CD14-positive monocyte (primary cell): ENCODE measurements at regions not wholly inside any gene's neighbourhood (a gene's known extent, or its start where the extent isn't known, plus 50 kb on each side); places are given as distances from the start of the nearest gene placed in this dataset.

ENCODE experiments used
- DNase-seq, 3 donors: peaks; one replicate each; pipeline ENCODE4 v3.0.0-alpha.2; 2011 to 2022
- H2AFZ ChIP-seq: 2 replicates; pipeline ENCODE4 v1.6.0; 2012; ENCODE audit warnings: mild to moderate bottlenecking, low read depth, low read length, inconsistent platforms; ENCODE audit not compliant: insufficient read depth, poor library complexity, severe bottlenecking
- H3K27ac ChIP-seq, 2 donors: 1 replicate in 1 of 2; 2 replicates in 1 of 2; pipeline ENCODE4 v1.5.1; 2012 to 2013; ENCODE audit warnings: low read length in 2 of 2, control low read depth in 1 of 2, inconsistent platforms in 1 of 2, low read depth in 1 of 2, mild to moderate bottlenecking in 1 of 2
- H3K27me3 ChIP-seq, 2 donors: one replicate each; pipeline versions ENCODE4 v1.6.0 to v1.6.1; 2011 to 2013; ENCODE audit warnings: low read length in 2 of 2; ENCODE audit not compliant: control insufficient read depth in 2 of 2, insufficient read depth in 2 of 2
- H3K36me3 ChIP-seq, 2 donors: replicated peaks in 1 of 2; 1 replicate in 1 of 2; 2 replicates in 1 of 2; pipeline versions ENCODE4 v1.5.1 to v1.6.1; 2012 to 2013; ENCODE audit warnings: low read length in 2 of 2, control low read depth in 1 of 2, inconsistent platforms in 1 of 2, mild to moderate bottlenecking in 1 of 2; ENCODE audit not compliant: insufficient read depth in 2 of 2, control insufficient read depth in 1 of 2
- H3K4me1 ChIP-seq, 2 donors: 1 replicate in 1 of 2; 2 replicates in 1 of 2; pipeline versions ENCODE4 v1.5.1 to v1.6.1; 2012 to 2013; ENCODE audit warnings: low read length in 2 of 2, control low read depth in 1 of 2, inconsistent platforms in 1 of 2, mild to moderate bottlenecking in 1 of 2, moderate library complexity in 1 of 2; ENCODE audit not compliant: insufficient read depth in 2 of 2, control insufficient read depth in 1 of 2
- H3K4me2 ChIP-seq: replicated peaks from 2 replicates; pipeline ENCODE3; 2012; ENCODE audit warnings: low read length, moderate library complexity, mild to moderate bottlenecking; ENCODE audit not compliant: poor library complexity, severe bottlenecking; ENCODE audit errors: extremely low read depth
- H3K4me3 ChIP-seq, 3 experiments: fragments of 200-600 bp in 1 of 3; sonication (generic) in 1 of 3; replicated peaks in 1 of 3; 1 replicate in 2 of 3; 2 replicates in 1 of 3; pipeline ENCODE4 v1.5.1; 2011 to 2013; ENCODE audit warnings: low read length in 3 of 3, mild to moderate bottlenecking in 3 of 3, control low read depth in 2 of 3, low read depth in 2 of 3, inconsistent platforms in 1 of 3, moderate library complexity in 1 of 3
- H3K79me2 ChIP-seq: 2 replicates; pipeline ENCODE4 v1.6.0; 2012; ENCODE audit warnings: mild to moderate bottlenecking, control low read depth, inconsistent platforms, low read length, moderate library complexity; ENCODE audit not compliant: insufficient read depth
- H3K9ac ChIP-seq: 2 replicates; pipeline ENCODE4 v1.6.0; 2017; ENCODE audit warnings: low read length, mild to moderate bottlenecking; ENCODE audit not compliant: insufficient read depth, poor library complexity, severe bottlenecking
- H3K9me3 ChIP-seq, 2 donors: replicated peaks in 1 of 2; 1 replicate in 1 of 2; 2 replicates in 1 of 2; pipeline versions ENCODE4 v1.5.1 to v1.6.1; 2012 to 2013; ENCODE audit warnings: low read length in 2 of 2, control low read depth in 1 of 2; ENCODE audit not compliant: control insufficient read depth in 1 of 2, insufficient read depth in 1 of 2
- H4K20me1 ChIP-seq: 2 replicates; pipeline ENCODE4 v1.6.0; 2012; ENCODE audit warnings: mild to moderate bottlenecking, low read length, control low read depth, moderate library complexity; ENCODE audit not compliant: insufficient read depth
- H3K27ac Mint-ChIP-seq, 7 donors: one replicate each; pipeline ENCODE4 v1.8.0; 2020; ENCODE audit warnings: mild to moderate bottlenecking in 7 of 7, mixed read lengths in 7 of 7, moderate library complexity in 6 of 7, inconsistent platforms in 2 of 7
- H3K27me3 Mint-ChIP-seq, 3 donors: one replicate each; pipeline ENCODE4 v1.8.0; 2021 to 2022; ENCODE audit warnings: low read depth in 3 of 3, mild to moderate bottlenecking in 3 of 3, mixed read lengths in 3 of 3, moderate library complexity in 3 of 3, inconsistent platforms in 1 of 3
- H3K36me3 Mint-ChIP-seq, 2 donors: one replicate each; pipeline ENCODE4 v1.8.0; 2020; ENCODE audit warnings: mixed read lengths in 2 of 2, inconsistent platforms in 1 of 2, mild to moderate bottlenecking in 1 of 2
- H3K4me1 Mint-ChIP-seq: one replicate; pipeline ENCODE4 v1.8.0; 2020; ENCODE audit warnings: mild to moderate bottlenecking, mixed read lengths
- H3K4me3 Mint-ChIP-seq, 2 donors: one replicate each; pipeline ENCODE4 v1.8.0; 2020; ENCODE audit warnings: mild to moderate bottlenecking in 2 of 2, mixed read lengths in 2 of 2, moderate library complexity in 1 of 2
- H3K9me3 Mint-ChIP-seq, 7 donors: one replicate each; pipeline ENCODE4 v1.8.0; 2020 to 2022; ENCODE audit warnings: mixed read lengths in 7 of 7, mild to moderate bottlenecking in 6 of 7, moderate library complexity in 6 of 7, inconsistent platforms in 2 of 7
- CTCF ChIP-seq: fragments of 200-600 bp; IDR thresholded peaks from one replicate; pipeline ENCODE4 v1.8.0; 2022; ENCODE audit warnings: antibody characterized with exemption, mild to moderate bottlenecking
- WGBS: methylation state at CpG from one replicate; pipeline ENCODE4 v1.1.5; 2013; ENCODE audit warnings: missing lambda C conversion rate; ENCODE audit not compliant: insufficient coverage; 5-methylcytosine and 5-hydroxymethylcytosine counted together
- intact Hi-C, 2 donors: fragments of 100-400 bp; cut with micrococcal nuclease; formaldehyde crosslinking; loops; one replicate each; pipeline versions ENCODE4 v1.15.0 to v1.15.1; 2023

DNA sequence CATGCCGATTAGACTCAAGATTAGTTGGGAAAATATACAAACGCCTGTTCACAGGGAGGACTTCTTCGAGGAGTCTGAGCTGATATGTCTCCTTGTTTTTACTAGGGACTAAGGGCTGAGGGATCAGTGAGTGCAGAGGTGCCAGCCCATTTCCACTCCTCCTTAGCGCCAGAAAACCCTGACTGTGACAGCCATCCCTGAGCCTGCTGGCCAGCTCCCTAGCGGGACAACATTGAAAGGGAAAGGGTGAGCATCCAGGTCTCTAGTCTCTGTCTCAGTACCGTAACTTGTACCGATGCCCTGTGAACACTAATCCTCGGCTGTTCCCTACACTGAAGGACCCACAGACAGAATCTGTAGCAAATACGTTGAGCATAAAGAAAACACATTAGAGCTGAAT, 243.4 kb downstream of the WNT5A start:
- Histone ChIP-seq H3K9me3 (no peaks in the 10 kb centered on the region), H3K79me2 (no peaks in the 10 kb centered on the region), H3K36me3 (no peaks in the 10 kb centered on the region), H3K27me3 (no peaks in the 10 kb centered on the region), H2AFZ (no peak overlapping the region), H3K27ac (no peak overlapping the region), H3K9ac (no peak overlapping the region), H3K4me1 (no peaks in the 10 kb centered on the region), H4K20me1 (no peaks in the 10 kb centered on the region), H3K4me3 (no peak overlapping the region), H3K4me2 (no peak overlapping the region)
- WGBS, result 88% methylated on average over 8 of the region's 9 CpGs
- intact Hi-C loops, result no loop called here
- no peak overlapping the region for H3K27ac Mint-ChIP-seq
- TF ChIP-seq CTCF, result no peak
- no peak for DNase-seq
- peaks cover 0 to 2% (median 0%) of the 10 kb centered on the region in 3 donors for H3K27me3 Mint-ChIP-seq
- H3K4me1 Mint-ChIP-seq, result no peaks in the 10 kb centered on the region
- no peak overlapping the region for H3K4me3 Mint-ChIP-seq
- H3K9me3 Mint-ChIP-seq, result peaks cover 2 to 9% (median 3%) of the 10 kb centered on the region in 7 donors
- no peaks in the 10 kb centered on the region for H3K36me3 Mint-ChIP-seq

DNA sequence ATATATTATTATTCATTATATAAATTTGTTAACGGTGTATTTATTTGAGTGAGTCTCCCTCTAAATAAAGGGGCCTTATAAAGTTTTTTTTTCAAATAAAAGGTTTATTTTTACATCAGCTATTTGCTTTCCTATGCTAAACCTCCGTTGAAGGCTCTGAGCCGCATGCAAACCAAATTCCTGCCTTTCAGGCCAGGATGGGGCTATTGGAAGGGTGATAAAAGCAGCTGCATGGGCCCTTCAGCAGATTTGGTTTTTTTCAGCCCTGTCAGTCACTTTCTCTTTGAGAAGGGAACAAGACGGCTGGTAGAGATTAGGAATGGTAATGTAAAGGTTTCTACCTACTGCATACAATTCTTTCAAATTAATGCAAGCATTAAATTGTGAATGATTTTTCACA, 244.2 kb downstream of the WNT5A start:
- no CpG with 5 or more reads among the region's 4 CpGs for WGBS
- Histone ChIP-seq H3K9me3 (no peaks in the 10 kb centered on the region), H3K4me1 (no peaks in the 10 kb centered on the region), H2AFZ (no peak overlapping the region), H3K4me2 (no peak overlapping the region), H3K27me3 (no peaks in the 10 kb centered on the region), H3K9ac (no peak overlapping the region), H4K20me1 (no peaks in the 10 kb centered on the region), H3K4me3 (no peak overlapping the region), H3K27ac (no peak overlapping the region), H3K36me3 (no peaks in the 10 kb centered on the region), H3K79me2 (no peaks in the 10 kb centered on the region)
- no peak for DNase-seq
- no peaks in the 10 kb centered on the region for H3K36me3 Mint-ChIP-seq
- no peak for TF ChIP-seq CTCF
- no peak overlapping the region for H3K4me3 Mint-ChIP-seq
- no peaks in the 10 kb centered on the region for H3K4me1 Mint-ChIP-seq
- peaks cover 0 to 7% (median 2%) of the 10 kb centered on the region in 7 donors for H3K9me3 Mint-ChIP-seq
- intact Hi-C loops, result no loop called here
- H3K27me3 Mint-ChIP-seq, result peaks cover 0 to 3% (median 0%) of the 10 kb centered on the region in 3 donors
- H3K27ac Mint-ChIP-seq, result no peak overlapping the region
